ENCODE measurements at regions not wholly inside any gene's neighbourhood (a gene's known extent, or its start where the extent isn't known, plus 50 kb on each side); places are given as distances from the start of the nearest gene placed in this dataset.

DNA sequence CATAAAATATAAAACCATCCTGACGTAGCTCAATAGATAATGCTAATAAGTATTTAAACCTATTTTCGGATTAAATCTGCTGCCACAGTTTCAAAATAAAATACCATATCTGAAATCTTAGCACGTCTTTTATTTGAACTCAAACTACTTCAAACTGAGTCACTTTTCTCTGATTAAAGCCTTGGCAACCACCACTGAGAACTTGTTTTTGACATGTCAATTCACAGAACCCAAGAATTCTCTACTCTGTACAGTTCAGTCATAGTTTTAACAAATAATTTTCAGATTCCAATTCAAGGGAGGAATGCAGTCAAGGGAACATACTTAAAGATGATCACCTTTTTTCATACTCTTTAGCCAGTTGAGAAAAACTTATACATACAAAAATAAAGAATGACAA, 643.2 kb downstream of the KCNT2 start:
- Histone ChIP-seq H3K36me3 (ENCODE audit: control insufficient read depth, insufficient read depth, low read length) (no peaks in the 10 kb centered on the region), H3K9ac (ENCODE audit: insufficient read depth in 1 of 2, low read depth in 2 of 2, low read length in 2 of 2) (no peak overlapping the region), H3K4me3 (no peak overlapping the region), H3K4me2 (ENCODE audit: insufficient read depth, low read length) (no peak overlapping the region), H4K20me1 (replicated peaks; ENCODE audit: control insufficient read depth, insufficient read depth, low read length) (no peaks in the 10 kb centered on the region), H3K4me1 (replicated peaks in 1 of 2; ENCODE audit: control insufficient read depth in 2 of 2, insufficient read depth in 2 of 2, low read length in 2 of 2) (peaks cover 0 to 6% of the 10 kb centered on the region in 2 experiments; a peak in 1 of 5 replicates), H3K27ac (ENCODE audit: extremely low read depth, low read depth, low read length) (no peak overlapping the region), H3K79me2 (ENCODE audit: control insufficient read depth, insufficient read depth, low read length) (no peaks in the 10 kb centered on the region), H3K9me1 (ENCODE audit: control insufficient read depth, insufficient read depth, low read length) (no peaks in the 10 kb centered on the region), H2AFZ (ENCODE audit: low read depth, low read length) (0 out of 2 replicates have a peak overlapping the region, but pooled peaks have one; percentile 68), H3K9me3 (replicated peaks; ENCODE audit: control insufficient read depth, insufficient read depth, low read depth, low read length) (no peaks in the 10 kb centered on the region), H3K27me3 (ENCODE audit: control insufficient read depth in 2 of 2, insufficient read depth in 2 of 2, low read length in 2 of 2) (no peaks in the 10 kb centered on the region)
- DNase-seq (ENCODE audit: extremely low read depth in 1 of 4, low spot score in 3 of 4) (no peak), FAIRE-seq (no peak), ATAC-seq (no peak)
- ChIA-PET CTCF (ENCODE audit: low intra/inter-chr PET ratio) (no interaction called here), POLR2A (interaction anchor here (0.6 kb wide), 1 partner anchor 29 kb away, joined by 4 read pairs; no protein-coding TSS in a partner anchor)
- no peak for TF ChIP-seq SIX5 (IDR thresholded peaks at IDR 0.05; ENCODE audit: borderline replicate concordance in 1 of 2, insufficient read depth in 1 of 2, low read depth in 1 of 2, low read length in 2 of 2)
- no peak for TF ChIP-seq ZNF398 (CRISPR knock-in tag; IDR thresholded peaks at IDR 0.05)
- no peak for TF ChIP-seq ZNF277 (CRISPR knock-in tag; IDR thresholded peaks at IDR 0.05; ENCODE audit: borderline replicate concordance)
- TF ChIP-seq ZNF24 (IDR thresholded peaks at IDR 0.05): no peak
- no peak for TF ChIP-seq KDM4B (IDR thresholded peaks at IDR 0.05; ENCODE audit: borderline replicate concordance in 2 of 2, low read depth in 1 of 2)
- TF ChIP-seq SREBF1 (IDR thresholded peaks at IDR 0.05; ENCODE audit: borderline replicate concordance, low read depth, low read length): no peak
- TF ChIP-seq, protein P1, sequence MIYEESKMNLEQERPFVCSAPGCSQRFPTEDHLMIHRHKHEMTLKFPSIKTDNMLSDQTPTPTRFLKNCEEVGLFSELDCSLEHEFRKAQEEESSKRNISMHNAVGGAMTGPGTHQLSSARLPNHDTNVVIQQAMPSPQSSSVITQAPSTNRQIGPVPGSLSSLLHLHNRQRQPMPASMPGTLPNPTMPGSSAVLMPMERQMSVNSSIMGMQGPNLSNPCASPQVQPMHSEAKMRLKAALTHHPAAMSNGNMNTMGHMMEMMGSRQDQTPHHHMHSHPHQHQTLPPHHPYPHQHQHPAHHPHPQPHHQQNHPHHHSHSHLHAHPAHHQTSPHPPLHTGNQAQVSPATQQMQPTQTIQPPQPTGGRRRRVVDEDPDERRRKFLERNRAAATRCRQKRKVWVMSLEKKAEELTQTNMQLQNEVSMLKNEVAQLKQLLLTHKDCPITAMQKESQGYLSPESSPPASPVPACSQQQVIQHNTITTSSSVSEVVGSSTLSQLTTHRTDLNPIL (CRISPR knock-in tag; IDR thresholded peaks at IDR 0.05): no peak
- no peak for TF ChIP-seq HOMEZ (CRISPR knock-in tag; IDR thresholded peaks at IDR 0.05)
- TF ChIP-seq HNRNPH1 (optimal IDR thresholded peaks at IDR 0.05; ENCODE audit: low read depth, low read length): no peak
- no peak for TF ChIP-seq KAT2B (IDR thresholded peaks at IDR 0.05; ENCODE audit: low read depth, low read length)
- TF ChIP-seq, protein P2, sequence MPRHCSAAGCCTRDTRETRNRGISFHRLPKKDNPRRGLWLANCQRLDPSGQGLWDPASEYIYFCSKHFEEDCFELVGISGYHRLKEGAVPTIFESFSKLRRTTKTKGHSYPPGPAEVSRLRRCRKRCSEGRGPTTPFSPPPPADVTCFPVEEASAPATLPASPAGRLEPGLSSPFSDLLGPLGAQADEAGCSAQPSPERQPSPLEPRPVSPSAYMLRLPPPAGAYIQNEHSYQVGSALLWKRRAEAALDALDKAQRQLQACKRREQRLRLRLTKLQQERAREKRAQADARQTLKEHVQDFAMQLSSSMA (CRISPR knock-in tag; IDR thresholded peaks at IDR 0.05): no peak
- no TSS peak for BruUV-seq (replicated peaks)
- 44% methylated on average over 3 of the region's 3 CpGs for WGBS (ENCODE audit: insufficient coverage, low coverage, missing lambda C conversion rate)
- in situ Hi-C loops (cut with MboI) (no loop called here), intact Hi-C loops (cut with micrococcal nuclease) (no loop called here)

All from K562 (cell line).